ENCODE measurements at regions not wholly inside any gene's neighbourhood (a gene's known extent, or its start where the extent isn't known, plus 50 kb on each side); places are given as distances from the start of the nearest gene placed in this dataset.

GRCh38 chr9:106704056-106704615, 158.8 kb upstream of the ZNF462 start:
- TF ChIP-seq EP300 (IDR thresholded peaks at IDR 0.05): no peak
- TF ChIP-seq CTCF (IDR thresholded peaks at IDR 0.05): no peak
